Left ventricle myocardium inferior (tissue), 1 donor: ENCODE measurements at regions not wholly inside any gene's neighbourhood (a gene's known extent, or its start where the extent isn't known, plus 50 kb on each side); places are given as distances from the start of the nearest gene placed in this dataset.

Source experiments
- DNase-seq: peaks from one replicate; pipeline ENCODE4 v3.0.0-alpha.2; 2020
- H3K27ac ChIP-seq: fragments of 200-600 bp; replicated peaks from 2 replicates; pipeline ENCODE4 v1.8.0; 2021
- H3K27me3 ChIP-seq: fragments of 200-600 bp; 2 replicates; pipeline ENCODE4 v1.8.0; 2021; ENCODE audit warnings: low read depth
- H3K36me3 ChIP-seq: fragments of 200-600 bp; 2 replicates; pipeline ENCODE4 v1.8.0; 2021
- H3K4me1 ChIP-seq: fragments of 200-600 bp; 2 replicates; pipeline ENCODE4 v1.8.0; 2021
- H3K4me3 ChIP-seq: fragments of 200-600 bp; 2 replicates; pipeline ENCODE4 v1.8.0; 2021; ENCODE audit warnings: mild to moderate bottlenecking, moderate library complexity
- H3K9me3 ChIP-seq: fragments of 200-600 bp; replicated peaks from 2 replicates; pipeline ENCODE4 v1.8.0; 2021
- CTCF ChIP-seq: fragments of 200-600 bp; IDR thresholded peaks from 2 replicates; pipeline ENCODE4 v1.8.0; 2021; ENCODE audit warnings: antibody characterized with exemption, mild to moderate bottlenecking, borderline replicate concordance
- intact Hi-C: fragments of 100-400 bp; cut with micrococcal nuclease; formaldehyde crosslinking; loops from one replicate; pipeline ENCODE4 v1.11.0; 2022
- donor health status: DM: no; HTN: yes; CAD: no; lungs with severe emphysema.

- TF ChIP-seq CTCF, result no peak
- H3K4me3 ChIP-seq, result no peak overlapping the region
- H3K36me3 ChIP-seq, result no peaks in the 10 kb centered on the region
- intact Hi-C loops, result no loop called here
- H3K9me3 ChIP-seq, result peaks cover 3% of the 10 kb centered on the region
- no peak overlapping the region for H3K27ac ChIP-seq
- peaks cover 2% of the 10 kb centered on the region for H3K4me1 ChIP-seq
- no peak for DNase-seq
- H3K27me3 ChIP-seq, result peaks cover 46% of the 10 kb centered on the region
These were observed 258.5 kb downstream of the OMA1 start for GRCh38 chr1:58287894-58288623.

GRCh38 chr1:58284225-58284510 is 262.4 kb downstream of the OMA1 start:
- Histone ChIP-seq H3K9me3 (peaks cover 3% of the 10 kb centered on the region), H3K4me3 (no peak overlapping the region), H3K36me3 (no peaks in the 10 kb centered on the region), H3K27me3 (peaks cover 58% of the 10 kb centered on the region), H3K4me1 (peaks cover 7% of the 10 kb centered on the region), H3K27ac (no peak overlapping the region)
- no peak for DNase-seq
- intact Hi-C loops, result no loop called here
- no peak for TF ChIP-seq CTCF

GRCh38 chr1:58283388-58284224 is 262.9 kb downstream of the OMA1 start:
- H3K27ac ChIP-seq, result no peak overlapping the region
- H3K4me1 ChIP-seq, result peaks cover 7% of the 10 kb centered on the region
- H3K36me3 ChIP-seq, result no peaks in the 10 kb centered on the region
- TF ChIP-seq CTCF, result no peak
- no peak overlapping the region for H3K4me3 ChIP-seq
- H3K27me3 ChIP-seq, result peaks cover 53% of the 10 kb centered on the region
- peaks cover 3% of the 10 kb centered on the region for H3K9me3 ChIP-seq
- intact Hi-C loops, result no loop called here
- no peak for DNase-seq

GRCh38 chr1:58282623-58283387 is 263.7 kb downstream of the OMA1 start:
- intact Hi-C loops, result no loop called here
- no peaks in the 10 kb centered on the region for H3K36me3 ChIP-seq
- peaks cover 7% of the 10 kb centered on the region for H3K4me1 ChIP-seq
- no peak for DNase-seq
- peaks cover 3% of the 10 kb centered on the region for H3K9me3 ChIP-seq
- H3K27me3 ChIP-seq, result peaks cover 48% of the 10 kb centered on the region
- H3K4me3 ChIP-seq, result no peak overlapping the region
- no peak overlapping the region for H3K27ac ChIP-seq
- no peak for TF ChIP-seq CTCF

- intact Hi-C loops, result no loop called here
- H3K4me3 ChIP-seq, result no peak overlapping the region
- no peak for DNase-seq
These were observed 280.3 kb downstream of the OMA1 start for GRCh38 chr1:58266242-58266641.

More at GRCh38 chr1:58266242-58266641, 280.3 kb downstream of the OMA1 start:
- Histone ChIP-seq H3K27ac (no peak overlapping the region), H3K9me3 (no peaks in the 10 kb centered on the region), H3K27me3 (no peaks in the 10 kb centered on the region), H3K36me3 (no peaks in the 10 kb centered on the region), H3K4me1 (no peaks in the 10 kb centered on the region)
- no peak for TF ChIP-seq CTCF
